Testis (tissue), 2 donors: ENCODE measurements at regions not wholly inside any gene's neighbourhood (a gene's known extent, or its start where the extent isn't known, plus 50 kb on each side); places are given as distances from the start of the nearest gene placed in this dataset.

ENCODE experiments used
- DNase-seq: peaks from one replicate; pipeline ENCODE4 v3.0.0-alpha.2; 2019
- H3K27ac ChIP-seq, 2 donors: fragments of 200-600 bp; sonication (generic); one replicate each; pipeline ENCODE4 v1.5.1; 2019
- H3K27me3 ChIP-seq: fragments of 200-600 bp; sonication (generic); one replicate; pipeline ENCODE4 v1.5.1; 2019
- H3K36me3 ChIP-seq: fragments of 200-600 bp; sonication (generic); one replicate; pipeline ENCODE4 v1.5.1; 2017; ENCODE audit warnings: low read depth; ENCODE audit errors: missing control alignments
- H3K4me1 ChIP-seq: fragments of 200-600 bp; sonication (generic); one replicate; pipeline ENCODE4 v1.5.1; 2019
- H3K4me3 ChIP-seq, 2 donors: fragments of 200-600 bp; sonication (generic); one replicate each; pipeline ENCODE4 v1.5.1; 2017 to 2019
- H3K9me3 ChIP-seq: fragments of 200-600 bp; sonication (generic); one replicate; pipeline ENCODE4 v1.5.1; 2017
- POLR2A ChIP-seq: fragments of 450-650 bp; IDR thresholded peaks from one replicate; pipeline ENCODE4 v1.6.1; 2017; ENCODE audit warnings: antibody characterized with exemption, mild to moderate bottlenecking, moderate library complexity
- WGBS, 2 donors: methylation state at CpG; one replicate each; pipeline ENCODE4 v1.1.5; 2018; 5-methylcytosine and 5-hydroxymethylcytosine counted together
- intact Hi-C: fragments of 100-400 bp; cut with DNase I; formaldehyde crosslinking; loops from one replicate; pipeline ENCODE4 v1.15.1; 2023; ENCODE audit warnings: low total_unique reads
- TF ChIP-seq, protein P1 (sequence below), 3 experiments: fragments of 450-650 bp in 2 of 3; fragments of 200-600 bp in 1 of 3; sonication (generic) in 1 of 3; IDR thresholded peaks; one replicate each; pipeline ENCODE4 v1.5.1; 2016 to 2019; ENCODE audit warnings: antibody characterized with exemption in 3 of 3, mild to moderate bottlenecking in 2 of 3, moderate library complexity in 1 of 3

DNA sequence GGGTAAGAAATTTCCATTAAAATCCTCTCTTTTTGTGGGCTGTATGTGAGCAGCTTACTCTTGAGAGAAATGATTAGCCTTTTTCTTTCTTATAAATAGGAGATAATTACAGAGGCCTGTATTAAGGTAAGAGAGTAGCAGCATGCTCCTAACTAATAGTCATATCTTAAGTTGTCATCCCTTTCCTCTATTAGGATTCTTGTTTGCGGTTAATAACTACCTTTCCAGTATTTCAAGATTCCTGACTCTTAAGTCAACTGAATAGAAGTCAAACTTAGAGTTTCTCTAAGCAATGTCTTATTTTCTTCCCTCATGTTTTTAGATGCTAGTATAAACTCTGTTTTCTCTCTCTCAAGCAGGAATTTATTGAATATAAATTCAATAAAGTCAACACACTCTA is 139.9 kb upstream of the GPRIN3 start:
- H3K36me3 ChIP-seq = no peaks in the 10 kb centered on the region
- H3K27me3 ChIP-seq = no peaks in the 10 kb centered on the region
- TF ChIP-seq POLR2A = no peak
- TF ChIP-seq, protein P1, sequence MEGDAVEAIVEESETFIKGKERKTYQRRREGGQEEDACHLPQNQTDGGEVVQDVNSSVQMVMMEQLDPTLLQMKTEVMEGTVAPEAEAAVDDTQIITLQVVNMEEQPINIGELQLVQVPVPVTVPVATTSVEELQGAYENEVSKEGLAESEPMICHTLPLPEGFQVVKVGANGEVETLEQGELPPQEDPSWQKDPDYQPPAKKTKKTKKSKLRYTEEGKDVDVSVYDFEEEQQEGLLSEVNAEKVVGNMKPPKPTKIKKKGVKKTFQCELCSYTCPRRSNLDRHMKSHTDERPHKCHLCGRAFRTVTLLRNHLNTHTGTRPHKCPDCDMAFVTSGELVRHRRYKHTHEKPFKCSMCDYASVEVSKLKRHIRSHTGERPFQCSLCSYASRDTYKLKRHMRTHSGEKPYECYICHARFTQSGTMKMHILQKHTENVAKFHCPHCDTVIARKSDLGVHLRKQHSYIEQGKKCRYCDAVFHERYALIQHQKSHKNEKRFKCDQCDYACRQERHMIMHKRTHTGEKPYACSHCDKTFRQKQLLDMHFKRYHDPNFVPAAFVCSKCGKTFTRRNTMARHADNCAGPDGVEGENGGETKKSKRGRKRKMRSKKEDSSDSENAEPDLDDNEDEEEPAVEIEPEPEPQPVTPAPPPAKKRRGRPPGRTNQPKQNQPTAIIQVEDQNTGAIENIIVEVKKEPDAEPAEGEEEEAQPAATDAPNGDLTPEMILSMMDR (IDR thresholded peaks at IDR 0.05) = no peak
- H3K27ac ChIP-seq = no peak overlapping the region
- no peak overlapping the region for H3K4me3 ChIP-seq
- DNase-seq = no peak
- peaks cover 2% of the 10 kb centered on the region for H3K9me3 ChIP-seq
- intact Hi-C loops = no loop called here
- H3K4me1 ChIP-seq = no peaks in the 10 kb centered on the region
- 88 to 97% methylated on average over 1 of the region's 1 CpG for WGBS, 2 donors

DNA sequence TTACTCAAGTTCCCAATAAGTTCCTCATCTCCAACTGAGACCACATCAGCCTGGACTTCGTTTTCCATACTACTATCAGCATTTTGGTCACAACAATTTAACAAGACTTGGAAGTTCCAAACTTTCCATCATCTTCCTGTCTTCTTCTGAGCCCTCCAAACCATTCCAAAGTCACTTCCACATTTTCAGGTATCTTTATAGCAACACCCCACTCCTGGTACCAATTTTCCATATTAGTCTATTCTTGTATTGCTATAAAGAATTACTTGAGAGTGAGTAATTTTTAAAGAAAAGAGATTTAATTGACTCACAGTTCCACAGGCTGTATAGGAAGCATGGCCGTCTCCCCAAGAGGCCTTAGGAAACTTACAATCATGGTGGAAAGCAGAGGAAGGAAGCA is 138.6 kb upstream of the GPRIN3 start:
- Histone ChIP-seq H3K27ac (no peak overlapping the region), H3K9me3 (peaks cover 2% of the 10 kb centered on the region), H3K4me3 (no peak overlapping the region), H3K27me3 (no peaks in the 10 kb centered on the region), H3K36me3 (no peaks in the 10 kb centered on the region), H3K4me1 (no peaks in the 10 kb centered on the region)
- DNase-seq = no peak
- intact Hi-C loops = no loop called here
- no peak for TF ChIP-seq POLR2A
- TF ChIP-seq, protein P1 (IDR thresholded peaks at IDR 0.05) = no peak
- WGBS, 2 donors = 72 to 83% methylated on average over 2 of the region's 2 CpGs

DNA sequence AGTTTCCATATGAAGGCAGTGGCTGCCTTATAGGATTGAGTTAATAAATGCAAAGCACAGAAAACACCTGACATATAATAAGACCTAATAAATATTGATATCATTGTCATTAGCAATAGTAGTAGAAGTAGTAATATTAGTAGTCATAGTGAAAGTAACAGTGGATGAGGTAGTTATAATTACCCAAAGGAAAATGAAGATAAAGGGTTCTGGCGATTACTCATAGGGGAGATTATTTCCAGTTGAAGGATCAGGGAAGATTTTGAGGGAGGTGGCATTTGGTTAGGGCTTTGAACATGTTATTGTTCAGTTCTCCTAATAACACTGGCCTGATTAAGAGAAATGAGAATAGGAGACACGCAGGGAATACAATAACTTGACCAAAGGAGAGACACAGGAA is 131.9 kb upstream of the GPRIN3 start:
- Histone ChIP-seq H3K9me3 (no peaks in the 10 kb centered on the region), H3K27me3 (no peaks in the 10 kb centered on the region), H3K4me3 (no peak overlapping the region), H3K36me3 (no peaks in the 10 kb centered on the region), H3K4me1 (no peaks in the 10 kb centered on the region), H3K27ac (no peak overlapping the region)
- no peak for TF ChIP-seq POLR2A
- TF ChIP-seq, protein P1 (IDR thresholded peaks at IDR 0.05) = no peak
- WGBS, 2 donors = 79 to 92% methylated on average over 2 of the region's 2 CpGs
- intact Hi-C loops = loop anchor here (5.0 kb wide), 1 partner anchor 212 kb away; no protein-coding TSS in a partner anchor
- DNase-seq = no peak

DNA sequence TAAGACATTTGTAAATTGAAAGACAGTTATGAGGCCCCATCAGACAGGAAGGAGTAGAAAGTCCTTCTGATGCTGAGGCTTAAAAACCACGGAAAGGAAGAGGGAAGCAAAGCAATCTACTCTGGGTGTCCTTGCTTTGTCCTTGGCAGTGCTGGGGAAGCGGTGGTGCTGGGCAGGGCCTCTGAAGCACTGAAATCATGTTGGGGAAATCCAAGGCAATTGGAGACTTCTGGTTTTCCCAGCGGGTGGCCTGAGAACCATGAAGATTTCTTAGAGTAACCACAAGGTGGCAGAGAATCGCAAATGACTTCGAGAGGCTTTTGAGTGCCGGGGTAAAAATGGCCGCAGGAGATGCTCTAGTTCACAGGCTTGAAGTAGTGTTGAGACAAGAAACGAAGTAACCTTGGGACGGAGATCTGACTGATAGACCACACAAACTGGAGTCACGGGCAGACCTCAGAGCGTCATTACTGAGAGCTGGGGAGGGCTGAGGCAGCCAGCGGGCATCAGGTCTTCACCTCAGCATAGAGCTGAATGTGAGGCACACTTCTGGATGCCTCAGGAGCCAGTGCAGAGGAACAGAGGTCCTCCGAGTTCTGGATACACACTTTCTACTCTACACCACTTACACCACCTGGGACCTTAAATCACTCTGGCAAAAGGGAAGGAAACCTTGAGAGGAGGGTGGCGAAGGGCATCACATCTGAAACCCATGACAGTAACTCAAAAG is 130.7 kb upstream of the GPRIN3 start:
- H3K27me3 ChIP-seq = no peaks in the 10 kb centered on the region
- H3K9me3 ChIP-seq = no peaks in the 10 kb centered on the region
- no peaks in the 10 kb centered on the region for H3K36me3 ChIP-seq
- no peak overlapping the region for H3K27ac ChIP-seq
- no peaks in the 10 kb centered on the region for H3K4me1 ChIP-seq
- WGBS, 2 donors = 52 to 56% methylated on average over 14 of the region's 14 CpGs
- H3K4me3 ChIP-seq = no peak overlapping the region
- intact Hi-C loops = loop anchor here (5.0 kb wide), 1 partner anchor 211 kb away; no protein-coding TSS in a partner anchor
- TF ChIP-seq, protein P1 (IDR thresholded peaks at IDR 0.05) = peak in 2 of 3 experiments; percentile 23 to 25
- no peak for TF ChIP-seq POLR2A
- DNase-seq = peak; percentile 66
